ENCODE measurements at regions not wholly inside any gene's neighbourhood (a gene's known extent, or its start where the extent isn't known, plus 50 kb on each side); places are given as distances from the start of the nearest gene placed in this dataset.

DNA sequence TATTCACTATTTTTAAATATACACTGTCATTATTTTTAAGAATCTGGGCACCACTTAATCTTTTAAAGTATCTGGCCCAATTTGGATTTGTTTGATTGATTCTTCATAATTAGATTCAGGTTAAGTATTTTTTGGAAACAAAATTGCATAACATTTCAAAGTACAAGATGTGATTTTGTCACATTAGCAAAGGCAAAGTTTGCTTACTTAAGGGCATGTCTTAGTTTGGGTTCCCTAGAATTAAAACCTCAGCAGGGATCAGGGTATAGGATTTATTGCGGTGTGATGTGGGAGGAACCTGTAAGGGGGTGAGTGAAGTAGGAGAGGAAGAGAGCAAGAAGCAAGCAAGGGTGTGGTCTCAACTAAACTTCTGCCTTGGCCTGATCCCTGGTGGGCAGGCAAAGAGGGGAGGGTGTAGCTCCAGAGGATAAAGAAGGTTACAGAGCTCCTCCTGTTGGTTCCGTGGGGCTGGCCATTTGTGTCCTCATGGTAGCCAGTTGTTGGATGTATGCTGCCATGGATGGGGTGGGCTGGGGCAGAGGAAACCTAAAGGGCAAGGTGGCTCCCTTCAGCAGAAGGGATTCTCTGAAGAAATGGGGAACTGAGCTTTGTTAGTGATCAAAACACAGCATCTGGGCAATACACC, 668.7 kb upstream of the SLC35B3 start:
- no peaks in the 10 kb centered on the region for H3K9me3 ChIP-seq
- H3K27me3 ChIP-seq, result no peaks in the 10 kb centered on the region
- H3K36me3 ChIP-seq, result no peaks in the 10 kb centered on the region
- TF ChIP-seq POLR2A (IDR thresholded peaks at IDR 0.05), result no peak
- TF ChIP-seq CTCF (IDR thresholded peaks at IDR 0.05 in 4 of 5, conservative IDR thresholded peaks at IDR 0.05 in 1 of 5), result no peak
- no peak overlapping the region for H3K27ac ChIP-seq
- no peaks in the 10 kb centered on the region for H3K4me1 ChIP-seq
- intact Hi-C loops (cut with DNase I; ENCODE audit: low total_unique reads), result no loop called here
- in situ Hi-C loops (cut with MboI; ENCODE audit: low sequenced_read_pairs in 4 of 4), result no loop called here
- no peak for DNase-seq
- no peak overlapping the region for H3K4me3 ChIP-seq
- no peak for ATAC-seq

DNA sequence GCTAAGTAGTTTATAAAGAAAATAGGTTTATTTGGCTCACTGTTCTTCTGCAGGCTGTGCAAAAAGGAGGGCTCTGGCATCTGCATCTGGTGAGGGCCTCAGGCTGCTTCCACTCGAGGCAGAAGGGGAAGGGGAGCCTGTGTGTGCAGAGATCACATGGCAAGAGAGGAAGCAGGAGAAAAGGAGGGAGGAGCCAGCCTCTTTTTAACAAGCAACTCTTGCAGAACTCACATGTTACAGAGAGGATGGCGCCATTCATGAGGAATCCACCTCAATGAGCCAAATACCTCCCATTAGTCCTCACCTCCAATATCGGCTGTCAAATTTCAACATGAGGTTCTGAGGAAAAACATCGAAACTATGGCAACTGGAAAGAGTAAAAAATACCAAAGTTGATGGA, 666.6 kb upstream of the SLC35B3 start:
- H3K4me1 ChIP-seq, result no peaks in the 10 kb centered on the region
- no peaks in the 10 kb centered on the region for H3K27me3 ChIP-seq
- DNase-seq (no peak), ATAC-seq (no peak)
- no peaks in the 10 kb centered on the region for H3K9me3 ChIP-seq
- no peak overlapping the region for H3K27ac ChIP-seq
- intact Hi-C loops (cut with DNase I; ENCODE audit: low total_unique reads) (no loop called here), in situ Hi-C loops (cut with MboI; ENCODE audit: low sequenced_read_pairs in 4 of 4) (no loop called here)
- no peak overlapping the region for H3K4me3 ChIP-seq
- no peaks in the 10 kb centered on the region for H3K36me3 ChIP-seq
- no peak for TF ChIP-seq POLR2A (IDR thresholded peaks at IDR 0.05)
- TF ChIP-seq CTCF (IDR thresholded peaks at IDR 0.05 in 4 of 5, conservative IDR thresholded peaks at IDR 0.05 in 1 of 5), result no peak

DNA sequence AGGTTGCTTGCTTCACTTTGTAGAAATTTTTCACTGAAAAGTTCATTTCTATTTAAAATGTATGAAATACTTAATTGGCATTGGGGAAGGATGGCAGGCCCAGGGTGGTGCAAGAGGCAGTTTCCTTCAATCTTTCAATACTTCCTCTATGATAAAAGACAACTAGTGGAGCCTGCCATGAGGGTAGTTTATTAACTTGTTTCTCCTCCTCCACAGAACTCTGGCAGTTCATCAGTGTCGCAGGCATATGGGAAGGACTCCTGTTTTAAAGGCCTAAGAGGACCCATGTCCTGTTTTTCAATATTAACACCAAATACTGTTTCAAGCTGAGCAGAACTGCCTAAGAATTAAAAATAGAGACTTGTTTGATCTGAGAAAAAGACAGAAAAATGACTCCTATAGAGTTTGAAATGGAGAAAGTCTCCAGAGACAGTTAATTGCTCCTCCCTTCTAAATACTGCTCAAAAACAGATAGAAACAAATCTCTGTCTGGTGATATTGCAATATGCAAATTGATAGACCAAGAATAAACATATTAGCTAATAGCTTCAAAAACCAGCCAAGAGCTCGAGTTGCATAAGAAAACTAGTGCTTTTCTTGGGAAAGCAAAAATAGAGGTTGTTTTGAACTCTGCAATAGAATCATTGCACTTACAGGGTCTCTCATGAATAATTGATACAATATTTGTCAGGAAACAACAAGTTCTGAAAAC, 665.7 kb upstream of the SLC35B3 start:
- H3K9me3 ChIP-seq, result no peaks in the 10 kb centered on the region
- intact Hi-C loops (cut with DNase I; ENCODE audit: low total_unique reads), result no loop called here
- in situ Hi-C loops (cut with MboI; ENCODE audit: low sequenced_read_pairs in 4 of 4), result no loop called here
- no peaks in the 10 kb centered on the region for H3K4me1 ChIP-seq
- no peak for DNase-seq
- no peak for ATAC-seq
- no peak overlapping the region for H3K4me3 ChIP-seq
- H3K36me3 ChIP-seq, result no peaks in the 10 kb centered on the region
- TF ChIP-seq POLR2A (IDR thresholded peaks at IDR 0.05), result no peak
- TF ChIP-seq CTCF (IDR thresholded peaks at IDR 0.05 in 4 of 5, conservative IDR thresholded peaks at IDR 0.05 in 1 of 5), result no peak
- no peaks in the 10 kb centered on the region for H3K27me3 ChIP-seq
- H3K27ac ChIP-seq, result no peak overlapping the region

- Histone ChIP-seq H3K9me3 (no peaks in the 10 kb centered on the region), H3K36me3 (no peaks in the 10 kb centered on the region), H3K4me3 (no peak overlapping the region), H3K27me3 (no peaks in the 10 kb centered on the region), H3K27ac (no peak overlapping the region), H3K4me1 (no peaks in the 10 kb centered on the region)
- intact Hi-C loops (cut with DNase I; ENCODE audit: low total_unique reads) (no loop called here), in situ Hi-C loops (cut with MboI; ENCODE audit: low sequenced_read_pairs in 4 of 4) (no loop called here)
- no peak for DNase-seq
- ATAC-seq, result no peak
- TF ChIP-seq CTCF (IDR thresholded peaks at IDR 0.05 in 4 of 5, conservative IDR thresholded peaks at IDR 0.05 in 1 of 5), result no peak
- no peak for TF ChIP-seq POLR2A (IDR thresholded peaks at IDR 0.05)
Measured at GRCh38 chr6:9095729-9096128, 660.4 kb upstream of the SLC35B3 start.

Measured in gastrocnemius medialis (tissue), 4 donors.